Stimulated activated naive CD8-positive, alpha-beta T cell treated with anti-CD3 and anti-CD28 coated beads, Interleukin-15, Interleukin-2, amounts not matched to agents 100 ng/mL and 50 ng/mL, for 24 hours (primary cell): ENCODE measurements at regions not wholly inside any gene's neighbourhood (a gene's known extent, or its start where the extent isn't known, plus 50 kb on each side); places are given as distances from the start of the nearest gene placed in this dataset.

Experiments
- H3K27ac Mint-ChIP-seq: one replicate; pipeline ENCODE4 v1.8.0; 2021; ENCODE audit warnings: mild to moderate bottlenecking, mixed read lengths
- H3K27me3 Mint-ChIP-seq: one replicate; pipeline ENCODE4 v1.8.0; 2021; ENCODE audit warnings: mixed read lengths
- H3K36me3 Mint-ChIP-seq: one replicate; pipeline ENCODE4 v1.8.0; 2021; ENCODE audit warnings: low read depth, mixed read lengths
- H3K4me1 Mint-ChIP-seq: one replicate; pipeline ENCODE4 v1.8.0; 2021; ENCODE audit warnings: low read depth, mixed read lengths
- H3K4me3 Mint-ChIP-seq: one replicate; pipeline ENCODE4 v1.8.0; 2021; ENCODE audit warnings: mild to moderate bottlenecking, mixed read lengths
- H3K9me3 Mint-ChIP-seq: one replicate; pipeline ENCODE4 v1.8.0; 2021; ENCODE audit warnings: mixed read lengths

DNA sequence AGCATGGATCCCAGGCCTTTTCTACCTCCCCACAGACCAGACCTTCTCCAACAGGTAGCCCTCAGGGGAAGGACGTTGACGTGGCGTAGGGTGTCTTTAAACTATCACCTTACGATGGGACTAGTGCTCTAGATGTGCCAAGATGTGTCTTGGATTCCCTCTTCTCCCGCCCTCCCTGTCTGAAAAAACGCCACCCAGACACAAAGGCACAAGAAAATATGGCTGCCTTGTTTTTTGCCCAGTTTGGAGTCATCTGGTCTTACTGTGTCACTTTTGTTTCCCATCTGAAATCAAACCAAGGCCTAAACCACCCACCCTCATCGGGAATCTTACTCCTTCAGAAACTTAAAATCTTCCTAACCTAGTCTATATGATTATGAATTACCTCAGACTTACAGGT, 235.4 kb downstream of the OR13H1 start:
- peaks cover 5% of the 10 kb centered on the region for H3K36me3 Mint-ChIP-seq
- H3K9me3 Mint-ChIP-seq, result no peaks in the 10 kb centered on the region
- no peaks in the 10 kb centered on the region for H3K4me1 Mint-ChIP-seq
- no peaks in the 10 kb centered on the region for H3K27me3 Mint-ChIP-seq
- no peak overlapping the region for H3K27ac Mint-ChIP-seq
- no peak overlapping the region for H3K4me3 Mint-ChIP-seq

DNA sequence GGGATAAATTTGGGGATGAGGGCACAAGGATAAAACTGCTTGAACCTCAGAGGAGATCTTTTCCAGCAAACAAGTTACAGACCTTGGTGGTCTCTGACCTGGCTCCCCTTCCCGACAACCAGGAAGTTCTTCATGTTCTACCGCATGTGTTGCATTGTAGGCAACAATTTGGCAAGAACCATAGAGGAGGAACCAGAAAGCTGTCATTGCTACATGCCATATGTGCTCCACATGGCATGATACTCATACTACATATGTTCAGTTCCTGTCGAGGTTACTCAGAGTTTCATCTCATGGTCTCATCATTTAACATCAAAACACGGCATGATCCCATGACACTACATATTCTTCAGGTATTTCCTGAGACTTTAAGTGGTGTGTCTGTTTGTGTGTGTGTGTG, 235.9 kb downstream of the OR13H1 start:
- peaks cover 5% of the 10 kb centered on the region for H3K36me3 Mint-ChIP-seq
- no peaks in the 10 kb centered on the region for H3K9me3 Mint-ChIP-seq
- no peaks in the 10 kb centered on the region for H3K27me3 Mint-ChIP-seq
- no peak overlapping the region for H3K27ac Mint-ChIP-seq
- no peak overlapping the region for H3K4me3 Mint-ChIP-seq
- H3K4me1 Mint-ChIP-seq, result no peaks in the 10 kb centered on the region

DNA sequence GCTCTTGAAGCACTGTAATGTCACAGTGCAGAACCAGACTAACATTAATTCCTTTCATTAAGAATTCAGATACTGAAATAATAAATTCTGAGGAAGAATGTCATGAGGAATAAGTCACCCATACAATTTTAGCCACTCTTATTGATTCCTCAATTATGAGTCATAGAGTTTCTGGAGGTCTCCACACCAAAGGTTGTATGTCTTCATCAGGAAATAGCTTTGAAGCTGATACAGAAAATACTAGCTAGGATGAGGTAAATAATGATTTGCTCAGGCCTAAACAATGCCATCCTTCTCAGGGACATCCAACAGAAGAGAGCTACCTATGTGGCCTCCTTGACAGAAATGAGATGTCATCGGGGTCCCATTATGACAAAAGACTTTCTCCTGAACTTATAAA, 238.8 kb downstream of the OR13H1 start:
- Mint-ChIP-seq H3K4me1 (no peaks in the 10 kb centered on the region), H3K36me3 (peaks cover 5% of the 10 kb centered on the region), H3K27ac (no peak overlapping the region), H3K9me3 (no peaks in the 10 kb centered on the region), H3K4me3 (no peak overlapping the region), H3K27me3 (no peaks in the 10 kb centered on the region)

DNA sequence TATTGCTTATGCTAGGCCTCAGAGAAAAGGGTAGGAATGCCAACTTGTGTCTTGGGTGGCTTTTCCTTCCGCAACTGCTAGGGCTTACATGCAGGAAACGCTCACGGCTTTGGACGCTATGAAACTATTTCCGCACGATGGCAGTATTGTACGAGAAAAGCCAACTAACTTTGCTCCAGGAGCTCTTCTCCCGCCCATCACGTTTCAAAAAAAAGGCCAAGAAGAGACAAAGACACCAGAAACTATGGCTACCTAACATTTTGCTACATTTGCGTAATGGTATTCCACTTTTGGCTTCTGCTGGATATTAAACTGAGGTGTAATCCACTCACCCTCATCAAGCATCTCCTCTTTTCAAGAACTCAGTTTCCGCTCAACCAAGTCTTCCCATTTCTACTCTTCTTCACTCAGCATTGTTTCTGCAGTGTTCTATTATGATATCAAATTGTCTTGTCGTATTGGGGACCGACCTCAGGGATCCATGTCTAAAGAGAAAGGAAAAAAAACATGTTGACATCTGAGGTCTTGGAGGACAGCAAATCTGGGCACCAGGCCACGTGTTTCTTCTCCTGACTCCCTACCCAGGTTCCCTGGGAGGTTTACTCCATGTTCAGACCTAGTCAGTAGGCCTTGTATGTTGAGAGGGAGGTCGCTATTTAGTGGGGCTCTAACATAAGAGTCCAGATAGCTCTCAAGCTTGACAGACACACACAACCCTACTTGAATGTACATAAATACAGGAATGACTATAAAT, 239.4 kb upstream of the STK26 start:
- no peaks in the 10 kb centered on the region for H3K27me3 Mint-ChIP-seq
- H3K4me3 Mint-ChIP-seq, result no peak overlapping the region
- no peak overlapping the region for H3K27ac Mint-ChIP-seq
- no peaks in the 10 kb centered on the region for H3K4me1 Mint-ChIP-seq
- H3K9me3 Mint-ChIP-seq, result no peaks in the 10 kb centered on the region
- H3K36me3 Mint-ChIP-seq, result peaks cover 5% of the 10 kb centered on the region

DNA sequence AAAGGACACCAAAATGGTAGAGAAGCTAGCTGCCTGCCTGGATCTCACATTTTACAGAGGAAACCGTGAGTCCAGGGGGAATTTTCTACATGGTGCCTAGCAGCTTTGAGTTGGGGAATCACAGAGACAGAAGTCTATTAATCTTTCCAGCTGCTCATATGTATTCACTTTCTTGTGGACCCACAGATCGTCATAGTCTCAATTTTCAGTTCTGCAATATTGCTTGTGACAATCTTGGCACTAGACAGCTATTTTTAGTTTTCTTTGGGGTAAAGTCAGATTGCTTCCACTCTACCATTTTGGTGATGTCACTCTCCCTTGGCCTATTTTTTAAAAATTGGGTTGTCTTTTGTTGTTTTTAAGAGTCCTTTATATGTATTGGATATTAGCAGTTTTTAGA, 233.4 kb upstream of the STK26 start:
- H3K4me1 Mint-ChIP-seq, result no peaks in the 10 kb centered on the region
- no peak overlapping the region for H3K27ac Mint-ChIP-seq
- H3K9me3 Mint-ChIP-seq, result no peaks in the 10 kb centered on the region
- no peak overlapping the region for H3K4me3 Mint-ChIP-seq
- no peaks in the 10 kb centered on the region for H3K27me3 Mint-ChIP-seq
- H3K36me3 Mint-ChIP-seq, result no peaks in the 10 kb centered on the region

DNA sequence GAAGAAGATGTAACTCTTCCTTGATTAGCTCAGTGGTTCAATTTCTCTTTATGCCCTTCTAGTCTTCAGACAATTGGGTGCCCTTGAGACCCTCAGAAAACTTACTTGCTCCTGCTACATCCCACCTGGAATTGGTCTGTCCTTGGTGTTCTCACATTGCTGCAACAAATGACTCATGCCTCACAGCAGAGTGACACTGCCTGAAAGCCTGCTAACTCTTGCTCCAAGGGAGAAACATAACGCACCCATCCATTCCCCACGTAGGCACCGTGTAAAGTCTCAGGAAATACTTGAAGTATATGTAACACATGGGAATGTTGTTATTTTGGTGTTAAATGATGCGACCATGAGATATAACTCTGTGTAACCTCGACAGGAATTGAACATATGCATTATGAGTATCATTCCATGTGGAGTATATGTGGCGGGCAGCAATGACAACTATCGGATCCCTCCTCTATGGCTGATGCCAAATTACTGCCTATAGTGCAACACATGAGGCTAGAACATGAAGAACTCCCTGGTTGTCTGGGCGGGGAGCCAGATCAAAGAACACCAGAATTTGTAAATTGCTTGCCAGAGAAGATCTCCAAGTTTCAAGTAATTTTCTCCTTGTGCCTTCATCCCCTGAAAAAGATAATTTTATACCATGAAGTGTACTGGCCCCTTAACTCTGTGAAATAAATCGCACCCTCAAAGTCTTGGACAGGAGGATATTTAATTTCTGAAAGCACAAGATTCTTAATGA, 231.3 kb upstream of the STK26 start:
- no peaks in the 10 kb centered on the region for H3K9me3 Mint-ChIP-seq
- no peaks in the 10 kb centered on the region for H3K4me1 Mint-ChIP-seq
- H3K36me3 Mint-ChIP-seq, result no peaks in the 10 kb centered on the region
- no peaks in the 10 kb centered on the region for H3K27me3 Mint-ChIP-seq
- no peak overlapping the region for H3K27ac Mint-ChIP-seq
- no peak overlapping the region for H3K4me3 Mint-ChIP-seq

DNA sequence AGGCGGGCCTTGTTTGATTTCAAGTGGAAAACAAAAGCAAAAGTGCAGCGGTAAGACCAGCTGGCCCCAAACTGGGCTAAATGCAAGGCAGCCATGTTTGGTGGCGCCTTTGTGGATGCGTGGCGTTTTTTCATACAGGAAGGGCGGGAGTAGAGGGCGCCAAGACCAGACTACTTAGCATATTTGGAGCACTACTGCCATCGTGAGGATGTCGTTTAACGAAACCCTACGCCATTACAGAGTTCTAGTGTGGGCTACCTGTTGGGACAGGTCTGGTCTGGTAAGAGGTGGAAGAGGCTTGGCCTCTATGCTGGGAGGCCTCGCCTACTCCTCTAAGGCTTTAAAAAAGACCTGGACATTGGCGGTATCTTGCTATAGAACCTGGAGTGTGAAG, 230.7 kb upstream of the STK26 start:
- H3K4me3 Mint-ChIP-seq, result no peak overlapping the region
- no peak overlapping the region for H3K27ac Mint-ChIP-seq
- H3K9me3 Mint-ChIP-seq, result no peaks in the 10 kb centered on the region
- H3K36me3 Mint-ChIP-seq, result no peaks in the 10 kb centered on the region
- no peaks in the 10 kb centered on the region for H3K4me1 Mint-ChIP-seq
- H3K27me3 Mint-ChIP-seq, result no peaks in the 10 kb centered on the region

DNA sequence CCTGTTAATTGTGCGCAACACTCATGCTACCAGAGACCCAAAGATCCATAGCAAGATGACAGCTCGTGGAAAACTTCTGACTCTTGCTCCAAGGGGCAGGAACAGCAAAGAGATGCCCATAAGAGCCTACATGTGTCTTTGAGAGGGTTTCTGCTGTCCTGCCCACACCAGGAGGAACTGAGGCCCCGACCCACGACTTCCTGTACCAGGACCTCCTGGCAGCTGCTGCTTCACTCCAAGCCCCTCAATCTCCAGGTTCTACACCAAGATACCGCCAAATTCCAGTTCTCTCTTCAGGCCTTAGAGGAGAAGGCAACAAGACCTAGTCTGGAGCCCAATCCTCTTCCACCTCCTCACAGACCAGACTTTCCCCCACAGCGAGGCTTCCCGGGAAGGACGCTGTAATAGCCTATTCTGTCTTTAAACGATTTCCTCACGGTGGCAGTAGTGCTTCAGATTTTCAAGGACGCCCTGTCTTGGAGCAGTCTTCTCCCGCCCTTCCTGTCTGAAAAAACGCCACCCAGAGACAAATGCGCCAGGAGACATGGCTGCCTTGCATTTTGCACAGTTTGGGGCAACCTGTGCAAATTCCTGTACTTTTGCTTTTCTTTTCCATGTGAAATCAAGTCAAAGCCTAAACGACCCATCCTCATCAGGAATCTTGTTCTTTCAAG, 230.2 kb upstream of the STK26 start:
- H3K4me1 Mint-ChIP-seq, result no peaks in the 10 kb centered on the region
- no peaks in the 10 kb centered on the region for H3K36me3 Mint-ChIP-seq
- H3K27me3 Mint-ChIP-seq, result no peaks in the 10 kb centered on the region
- H3K4me3 Mint-ChIP-seq, result no peak overlapping the region
- H3K27ac Mint-ChIP-seq, result no peak overlapping the region
- no peaks in the 10 kb centered on the region for H3K9me3 Mint-ChIP-seq

DNA sequence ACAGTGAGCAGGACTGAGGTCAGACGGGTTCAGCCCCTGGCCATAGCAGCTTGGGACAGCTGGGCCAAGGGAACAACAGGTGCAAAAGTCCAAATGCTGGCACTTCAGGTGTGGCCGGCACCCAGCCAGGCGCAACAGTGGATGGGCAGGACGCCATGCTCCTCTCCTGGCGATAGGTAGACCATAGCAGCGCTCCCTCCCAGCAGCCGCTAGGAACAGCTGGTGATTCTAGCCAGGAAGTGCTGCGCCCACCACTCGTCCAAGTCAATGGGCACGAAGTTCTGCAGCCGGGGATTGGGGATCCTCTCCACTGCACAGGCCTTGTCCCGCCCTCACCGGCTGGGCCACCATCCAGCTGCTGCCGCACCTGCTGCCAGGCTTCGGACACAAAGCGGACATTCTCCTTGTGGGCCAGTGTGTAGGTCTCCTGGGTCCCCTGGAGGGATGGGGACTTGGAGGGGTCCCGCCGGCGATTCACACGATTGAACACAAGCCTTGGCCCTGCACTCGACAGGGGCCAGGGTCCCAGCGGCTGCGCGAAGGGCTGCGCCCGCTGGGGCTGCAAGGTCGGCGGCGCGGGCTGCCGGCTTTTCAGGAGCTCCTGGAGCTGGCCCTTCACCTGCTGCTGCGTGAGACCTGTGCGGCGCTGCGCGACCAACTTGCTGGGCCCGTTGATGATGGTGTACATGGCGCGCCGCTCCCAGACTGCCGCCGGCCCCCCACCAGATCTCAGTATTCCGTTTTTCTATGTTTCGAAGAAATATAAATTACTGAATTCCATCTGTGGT, 227.5 kb upstream of the STK26 start:
- Mint-ChIP-seq H3K4me3 (no peak overlapping the region), H3K9me3 (no peaks in the 10 kb centered on the region), H3K27ac (no peak overlapping the region), H3K27me3 (no peaks in the 10 kb centered on the region), H3K36me3 (no peaks in the 10 kb centered on the region), H3K4me1 (no peaks in the 10 kb centered on the region)

DNA sequence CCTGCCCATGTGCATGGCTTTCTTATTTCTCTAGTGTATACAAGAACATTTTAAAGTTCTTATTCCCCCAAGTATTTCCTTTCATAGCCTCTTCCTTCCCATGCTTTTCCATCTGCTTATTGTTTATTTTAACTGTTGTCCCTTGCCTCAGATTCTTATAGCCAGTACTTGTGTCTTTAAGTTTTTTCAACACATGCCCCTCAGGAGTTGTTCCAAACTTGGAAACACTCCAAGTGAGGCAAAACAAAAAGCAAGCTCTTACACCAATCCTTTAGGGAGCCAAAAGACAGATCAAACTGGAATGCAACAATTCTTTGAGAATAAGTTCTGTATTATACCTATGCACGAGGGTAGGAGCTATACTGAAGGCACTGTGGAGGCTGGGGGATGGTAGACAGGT, 222.0 kb upstream of the STK26 start:
- Mint-ChIP-seq H3K4me3 (no peak overlapping the region), H3K4me1 (no peaks in the 10 kb centered on the region), H3K27ac (no peak overlapping the region), H3K9me3 (no peaks in the 10 kb centered on the region), H3K36me3 (no peaks in the 10 kb centered on the region), H3K27me3 (no peaks in the 10 kb centered on the region)

DNA sequence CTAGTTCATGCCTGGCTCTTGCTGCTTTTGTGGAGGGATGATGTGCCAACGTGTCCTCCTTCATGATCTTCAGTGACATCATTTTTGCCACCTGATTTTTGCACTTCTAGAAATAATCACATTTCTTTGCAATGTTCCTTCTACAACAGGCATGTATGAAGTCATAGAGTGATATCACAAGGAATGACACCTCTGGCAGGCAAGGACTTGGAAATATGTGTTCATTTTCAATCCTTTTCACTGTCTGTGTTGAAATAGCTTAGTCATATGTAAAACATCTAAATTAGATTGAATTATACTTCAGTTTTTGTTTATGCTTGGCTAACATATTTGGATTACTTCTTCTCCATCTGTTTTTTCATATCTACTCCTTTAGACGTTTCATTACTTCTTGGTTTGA, 221.2 kb upstream of the STK26 start:
- H3K27me3 Mint-ChIP-seq, result no peaks in the 10 kb centered on the region
- no peaks in the 10 kb centered on the region for H3K9me3 Mint-ChIP-seq
- no peak overlapping the region for H3K27ac Mint-ChIP-seq
- no peaks in the 10 kb centered on the region for H3K36me3 Mint-ChIP-seq
- no peak overlapping the region for H3K4me3 Mint-ChIP-seq
- no peaks in the 10 kb centered on the region for H3K4me1 Mint-ChIP-seq

DNA sequence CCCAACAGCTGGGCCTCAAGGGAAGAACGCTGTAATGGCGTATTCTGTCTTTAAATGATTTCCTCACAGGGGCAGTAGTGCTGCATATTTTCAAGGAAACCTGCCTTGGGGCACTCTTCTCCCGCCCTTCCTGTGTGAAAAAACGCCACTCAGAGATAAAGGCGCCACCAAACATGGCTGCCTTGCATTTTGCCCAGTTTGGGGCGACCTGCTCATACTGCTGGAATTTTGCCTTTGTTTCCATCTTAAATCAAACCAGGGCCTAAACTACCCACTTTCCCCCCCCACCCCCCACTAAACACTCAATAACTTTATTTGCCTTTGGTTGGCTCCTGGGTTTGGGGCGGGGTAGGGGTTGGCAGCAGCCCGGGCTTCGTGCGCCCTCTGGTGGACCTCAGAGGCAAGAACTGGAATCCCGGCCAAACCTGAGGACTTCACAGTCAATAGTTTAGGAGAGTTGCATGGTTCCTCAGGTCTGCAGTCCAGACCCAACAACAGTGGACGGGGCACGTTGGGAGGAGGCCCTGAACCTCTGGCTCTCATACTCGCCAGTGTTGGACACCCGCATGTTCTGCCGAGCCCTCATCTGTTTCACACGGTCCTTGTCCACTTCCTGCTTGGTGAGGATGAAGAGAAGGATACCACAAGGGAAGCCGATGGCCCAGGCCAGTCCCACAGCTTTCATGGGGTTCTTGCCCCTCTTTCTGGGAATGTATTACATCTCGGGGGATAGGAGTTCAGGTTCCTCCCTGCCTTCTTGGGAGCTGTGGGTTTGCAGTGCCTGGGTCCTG, 220.1 kb upstream of the STK26 start:
- H3K4me3 Mint-ChIP-seq, result no peak overlapping the region
- H3K27me3 Mint-ChIP-seq, result no peaks in the 10 kb centered on the region
- no peaks in the 10 kb centered on the region for H3K36me3 Mint-ChIP-seq
- no peaks in the 10 kb centered on the region for H3K9me3 Mint-ChIP-seq
- no peak overlapping the region for H3K27ac Mint-ChIP-seq
- no peaks in the 10 kb centered on the region for H3K4me1 Mint-ChIP-seq

DNA sequence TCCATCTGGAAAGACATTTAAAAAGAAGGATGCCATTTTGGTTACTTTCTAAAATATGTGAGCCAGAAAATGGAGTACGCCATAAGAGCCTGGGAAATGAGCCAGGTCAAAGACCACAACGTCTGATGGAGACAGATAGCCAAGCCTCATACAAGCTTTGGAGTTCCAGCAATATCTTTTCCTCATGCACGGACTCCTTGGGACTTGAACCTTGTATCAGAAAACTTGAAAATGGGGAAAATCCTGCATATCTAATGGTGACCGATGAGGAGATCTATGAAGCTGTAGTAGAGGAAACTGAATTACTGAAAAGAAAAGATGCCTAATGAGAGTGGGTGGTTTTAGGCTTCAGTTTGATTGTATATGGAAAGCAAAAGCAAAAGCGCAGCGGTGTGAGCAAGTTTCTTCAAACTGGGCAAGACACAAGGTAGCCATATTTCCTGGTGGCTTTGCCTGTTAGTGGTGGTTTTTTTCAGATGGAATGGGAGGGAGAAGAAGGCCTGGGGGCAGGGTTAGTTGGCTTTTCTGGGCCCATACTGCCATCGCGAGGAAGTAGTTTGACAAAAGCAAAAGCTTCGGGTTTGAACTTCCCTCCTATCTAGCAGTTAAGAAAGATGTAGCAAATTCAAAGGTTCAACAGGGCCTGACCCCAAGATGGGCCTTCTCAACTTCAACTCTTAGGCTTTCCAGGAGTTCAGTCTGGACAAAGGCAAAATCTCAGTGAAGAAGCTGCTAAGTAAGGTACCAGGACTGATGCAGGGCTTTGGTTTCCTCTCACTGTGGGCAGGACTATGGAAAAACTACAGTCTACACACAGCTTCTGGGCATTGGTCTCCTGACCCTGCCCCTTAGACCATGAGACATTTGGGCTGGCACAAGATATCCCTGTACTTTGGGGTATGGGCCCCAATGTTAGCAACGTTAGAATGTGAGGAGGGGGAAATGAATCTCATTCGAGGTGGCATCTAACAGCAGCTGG, 210.0 kb upstream of the STK26 start:
- Mint-ChIP-seq H3K27ac (peak overlapping the region; percentile 93), H3K27me3 (no peaks in the 10 kb centered on the region), H3K4me3 (peak overlapping the region; percentile 74), H3K36me3 (peaks cover 4% of the 10 kb centered on the region), H3K4me1 (peaks cover 29% of the 10 kb centered on the region), H3K9me3 (no peaks in the 10 kb centered on the region)
